Medulla oblongata (tissue), 1 donor: ENCODE measurements at regions not wholly inside any gene's neighbourhood (a gene's known extent, or its start where the extent isn't known, plus 50 kb on each side); places are given as distances from the start of the nearest gene placed in this dataset.

Source experiments
- DNase-seq: peaks from one replicate; pipeline ENCODE4 v3.0.0-alpha.2; 2015; ENCODE audit errors: extremely low spot score

- DNase-seq = no peak
Observed at GRCh38 chr9:107928701-107929371, 439.3 kb upstream of the KLF4 start.

- DNase-seq = no peak
Observed at GRCh38 chr9:107927276-107927675, 437.7 kb upstream of the KLF4 start.

GRCh38 chr9:107925749-107926297, 436.3 kb upstream of the KLF4 start:
- no peak for DNase-seq

GRCh38 chr9:107922260-107922659, 432.7 kb upstream of the KLF4 start:
- no peak for DNase-seq

- peak; percentile 16 for DNase-seq
Observed at GRCh38 chr9:107919263-107919662, 429.7 kb upstream of the KLF4 start.

GRCh38 chr9:107918749-107919148, 429.2 kb upstream of the KLF4 start:
- DNase-seq = no peak

GRCh38 chr9:107914151-107914550, 424.6 kb upstream of the KLF4 start:
- DNase-seq = no peak

GRCh38 chr9:107907715-107908114, 418.1 kb upstream of the KLF4 start:
- peak; percentile 61 for DNase-seq

GRCh38 chr9:107907255-107907654, 417.7 kb upstream of the KLF4 start:
- DNase-seq = no peak

- DNase-seq = no peak
Observed at GRCh38 chr9:107906074-107906473, 416.5 kb upstream of the KLF4 start.

GRCh38 chr9:107905308-107906020, 415.9 kb upstream of the KLF4 start:
- DNase-seq = peak; percentile 34

- no peak for DNase-seq
Observed at GRCh38 chr9:107899961-107900330, 410.4 kb upstream of the KLF4 start.

GRCh38 chr9:107898761-107899160, 409.2 kb upstream of the KLF4 start:
- no peak for DNase-seq

- DNase-seq = no peak
Observed at GRCh38 chr9:107896544-107896943, 407.0 kb upstream of the KLF4 start.

- no peak for DNase-seq
Observed at GRCh38 chr9:107895501-107896001, 406.0 kb upstream of the KLF4 start.

GRCh38 chr9:107894572-107895261, 405.1 kb upstream of the KLF4 start:
- DNase-seq = no peak

GRCh38 chr9:107890921-107891465, 401.4 kb upstream of the KLF4 start:
- no peak for DNase-seq

GRCh38 chr9:107888773-107889227, 399.2 kb upstream of the KLF4 start:
- no peak for DNase-seq

- no peak for DNase-seq
Observed at GRCh38 chr9:107886826-107887225, 397.3 kb upstream of the KLF4 start.

- no peak for DNase-seq
Observed at GRCh38 chr9:107883496-107884124, 394.0 kb upstream of the KLF4 start.

GRCh38 chr9:107881626-107882300, 392.2 kb upstream of the KLF4 start:
- DNase-seq = peak; percentile 43
